Activated CD4-positive, alpha-beta T cell treated with anti-CD3 and anti-CD28 coated beads, Interleukin-2, amount 10 ng/mL, durations not matched to agents 7 days and 5 days (primary cell): ENCODE measurements at regions not wholly inside any gene's neighbourhood (a gene's known extent, or its start where the extent isn't known, plus 50 kb on each side); places are given as distances from the start of the nearest gene placed in this dataset.
"Not testable (repeated sequence)": the region's sequence is repeated elsewhere in the genome, so short reads cannot be mapped to it uniquely, and the experiment has no call there.

Experiments used
- CTCF ChIA-PET: fragments of 350-600 bp; sonication (Branson Sonifier 250); formaldehyde crosslinking; loops from one replicate; lab custom pipeline; 2021; ENCODE audit warnings: antibody characterized with exemption; lab: Charles Lee
- POLR2A ChIA-PET: fragments of 350-600 bp; sonication (Branson Sonifier 250); formaldehyde crosslinking; loops from one replicate; lab custom pipeline; 2021; ENCODE audit warnings: antibody characterized with exemption; lab: Charles Lee
- DNase-seq: peaks from one replicate; pipeline ENCODE4 v3.0.0-alpha.2; 2020
- H3K27ac Mint-ChIP-seq: one replicate; pipeline ENCODE4 v1.8.0; 2021; ENCODE audit warnings: mild to moderate bottlenecking, moderate library complexity, mixed read lengths
- H3K27me3 Mint-ChIP-seq: one replicate; pipeline ENCODE4 v1.8.0; 2021; ENCODE audit warnings: mixed read lengths
- H3K36me3 Mint-ChIP-seq: one replicate; pipeline ENCODE4 v1.8.0; 2021; ENCODE audit warnings: low read depth, mixed read lengths
- H3K4me1 Mint-ChIP-seq: one replicate; pipeline ENCODE4 v1.8.0; 2021; ENCODE audit warnings: mixed read lengths
- H3K4me3 Mint-ChIP-seq: one replicate; pipeline ENCODE4 v1.8.0; 2021; ENCODE audit warnings: mild to moderate bottlenecking, moderate library complexity, mixed read lengths
- H3K9me3 Mint-ChIP-seq: one replicate; pipeline ENCODE4 v1.8.0; 2021; ENCODE audit warnings: mixed read lengths

DNA sequence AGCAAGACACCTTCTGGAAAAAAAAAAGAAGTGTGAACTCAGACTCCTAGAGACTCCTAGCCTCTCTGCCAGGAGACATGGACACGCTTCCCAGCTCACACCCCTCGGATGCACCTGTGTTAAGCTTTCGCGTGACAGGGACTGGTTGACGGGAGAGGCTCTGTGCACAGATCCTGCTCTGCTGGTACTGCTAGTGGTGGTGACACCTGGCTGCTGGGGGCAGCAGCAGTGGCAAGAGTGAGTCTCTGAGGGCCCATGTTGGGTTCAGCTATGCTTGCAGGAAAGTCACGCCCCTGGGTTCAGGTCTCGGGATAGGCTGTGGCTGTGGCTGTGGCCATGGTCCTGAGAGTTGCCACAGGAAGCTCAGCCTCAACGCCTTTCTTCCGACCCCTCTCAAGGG, 81.1 kb downstream of the XRCC2 start:
- POLR2A ChIA-PET, result no interaction called here
- CTCF ChIA-PET, result interaction anchor here (0.6 to 1.3 kb wide), 2 partner anchors 13 to 1999 kb away, joined by 3 to 5 read pairs; no protein-coding TSS in a partner anchor

DNA sequence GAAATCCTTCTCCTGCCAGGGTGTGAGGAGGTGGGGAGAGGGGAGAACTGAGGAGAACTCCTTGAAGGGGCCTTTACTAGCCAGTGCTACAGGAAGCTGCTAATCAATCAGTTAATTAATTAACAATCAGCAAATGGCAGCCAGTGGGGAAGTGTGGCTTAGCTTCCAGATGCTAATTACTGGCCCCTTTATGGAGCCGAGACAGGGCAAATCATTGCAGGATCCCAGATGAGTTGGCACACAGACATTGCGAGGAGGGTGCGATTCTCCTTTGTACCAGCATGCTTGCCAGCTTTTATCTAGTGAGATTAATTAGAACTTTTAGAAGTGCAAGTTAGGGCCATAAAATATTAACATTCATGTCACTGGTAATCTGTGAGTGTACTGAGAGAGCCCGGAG, 84.0 kb downstream of the XRCC2 start:
- no peaks in the 10 kb centered on the region for H3K4me1 Mint-ChIP-seq
- no peaks in the 10 kb centered on the region for H3K9me3 Mint-ChIP-seq
- no peak overlapping the region for H3K4me3 Mint-ChIP-seq
- H3K27me3 Mint-ChIP-seq, result no peaks in the 10 kb centered on the region
- no peaks in the 10 kb centered on the region for H3K36me3 Mint-ChIP-seq
- ChIA-PET POLR2A (no interaction called here), CTCF (no interaction called here)
- H3K27ac Mint-ChIP-seq, result no peak overlapping the region
- no peak for DNase-seq

More for the DNA sequence above, 81.1 kb downstream of the XRCC2 start:
- H3K27ac Mint-ChIP-seq, result no peak overlapping the region
- H3K4me3 Mint-ChIP-seq, result no peak overlapping the region
- no peaks in the 10 kb centered on the region for H3K27me3 Mint-ChIP-seq
- DNase-seq, result no peak
- no peaks in the 10 kb centered on the region for H3K4me1 Mint-ChIP-seq
- H3K36me3 Mint-ChIP-seq, result no peaks in the 10 kb centered on the region
- H3K9me3 Mint-ChIP-seq, result no peaks in the 10 kb centered on the region

DNA sequence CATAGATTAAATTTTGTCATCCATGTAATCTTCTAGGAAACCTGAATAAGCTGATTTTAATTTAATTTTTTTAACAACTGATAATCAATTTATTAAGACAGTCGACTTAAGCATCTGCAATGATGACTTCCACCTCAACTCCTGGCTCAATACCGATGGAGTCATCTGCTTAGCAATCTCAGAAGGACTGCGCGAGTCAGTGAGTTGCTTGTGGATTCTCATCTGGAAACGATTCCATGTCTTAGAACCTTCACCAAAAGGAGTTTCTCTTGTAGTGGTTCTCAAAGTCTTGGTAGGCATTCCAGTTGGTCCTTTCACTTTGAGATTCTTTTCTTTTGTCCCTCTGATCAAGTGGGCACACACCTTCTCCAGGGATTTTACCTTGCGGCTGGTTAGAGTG, 85.5 kb downstream of the XRCC2 start:
- Mint-ChIP-seq H3K9me3 (no peaks in the 10 kb centered on the region), H3K4me3 (no peak overlapping the region), H3K36me3 (no peaks in the 10 kb centered on the region), H3K4me1 (no peaks in the 10 kb centered on the region), H3K27ac (no peak overlapping the region), H3K27me3 (no peaks in the 10 kb centered on the region)
- ChIA-PET CTCF (interaction anchor here (1.3 kb wide), 1 partner anchor 12 kb away, joined by 4 read pairs; no protein-coding TSS in a partner anchor), POLR2A (no interaction called here)
- DNase-seq, result no peak

DNA sequence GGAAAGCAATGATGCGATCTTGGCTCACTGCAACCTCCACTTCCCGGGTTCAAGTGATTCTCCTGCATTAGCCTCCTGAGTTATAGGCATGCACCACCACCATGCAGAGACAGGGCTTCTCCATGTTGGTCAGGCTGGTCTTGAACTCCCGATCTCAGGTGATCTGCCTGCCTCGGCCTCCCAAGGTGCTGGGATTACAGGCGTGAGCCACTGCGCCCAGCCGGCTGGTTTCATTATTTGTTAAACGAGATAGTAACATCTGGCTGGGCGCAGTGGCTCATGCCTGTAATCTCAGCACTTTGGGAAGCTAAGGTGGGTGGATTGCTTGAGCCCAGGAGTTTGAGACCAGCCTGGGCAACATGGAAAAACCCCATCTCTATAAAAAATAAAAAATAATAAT, 86.1 kb downstream of the XRCC2 start:
- H3K27me3 Mint-ChIP-seq, H3K27ac Mint-ChIP-seq, H3K4me3 Mint-ChIP-seq, POLR2A ChIA-PET, H3K9me3 Mint-ChIP-seq, H3K4me1 Mint-ChIP-seq, H3K36me3 Mint-ChIP-seq, DNase-seq: not testable (repeated sequence)
- CTCF ChIA-PET, result interaction anchor here (1.3 kb wide), 1 partner anchor 11 kb away, joined by 4 read pairs; no protein-coding TSS in a partner anchor

DNA sequence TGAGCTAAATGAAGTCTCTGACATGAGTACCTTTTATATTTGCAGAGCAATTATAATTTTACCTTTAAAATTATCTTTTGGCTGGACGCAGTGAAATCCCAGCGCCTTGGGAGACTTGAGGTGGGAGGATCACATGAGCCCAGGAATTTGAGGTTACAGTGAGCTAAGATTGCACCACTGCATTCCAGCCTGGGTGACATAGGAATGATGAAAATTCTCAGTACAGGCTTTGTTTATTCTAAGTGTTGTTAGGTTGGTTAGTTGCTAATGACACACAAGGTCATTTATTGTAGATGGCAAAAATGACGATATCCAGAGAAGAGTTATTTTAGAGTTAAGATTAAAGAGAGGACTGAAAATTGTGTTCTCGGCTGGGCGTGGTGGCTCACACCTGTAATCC, 87.6 kb downstream of the XRCC2 start:
- Mint-ChIP-seq H3K9me3 (no peaks in the 10 kb centered on the region), H3K27ac (no peak overlapping the region), H3K27me3 (no peaks in the 10 kb centered on the region), H3K36me3 (no peaks in the 10 kb centered on the region), H3K4me3 (no peak overlapping the region), H3K4me1 (no peaks in the 10 kb centered on the region)
- POLR2A ChIA-PET, result no interaction called here
- no peak for DNase-seq
- CTCF ChIA-PET, result no interaction called here

DNA sequence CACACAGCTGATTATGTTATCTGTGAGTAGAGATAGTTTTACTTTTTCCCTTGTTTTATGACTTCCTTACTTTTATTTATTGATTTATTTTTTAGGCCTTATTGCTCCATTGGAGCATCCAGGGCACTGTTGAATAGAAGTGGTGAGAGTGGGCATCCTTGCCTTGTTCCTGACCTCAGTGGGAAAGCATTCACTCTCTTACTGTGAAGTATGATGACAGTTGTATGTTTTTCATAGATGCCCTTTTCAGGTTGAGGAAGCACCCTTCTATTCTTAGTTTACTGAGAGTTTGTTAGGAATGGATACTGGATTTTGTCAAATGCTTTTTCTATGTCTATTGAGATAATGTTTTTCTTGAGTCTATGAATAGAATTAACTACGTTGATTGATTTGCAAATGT, 88.6 kb downstream of the XRCC2 start:
- Mint-ChIP-seq H3K36me3 (no peaks in the 10 kb centered on the region), H3K4me1 (no peaks in the 10 kb centered on the region), H3K27ac (no peak overlapping the region), H3K27me3 (no peaks in the 10 kb centered on the region), H3K9me3 (no peaks in the 10 kb centered on the region), H3K4me3 (no peak overlapping the region)
- DNase-seq, result no peak
- ChIA-PET CTCF (no interaction called here), POLR2A (no interaction called here)

DNA sequence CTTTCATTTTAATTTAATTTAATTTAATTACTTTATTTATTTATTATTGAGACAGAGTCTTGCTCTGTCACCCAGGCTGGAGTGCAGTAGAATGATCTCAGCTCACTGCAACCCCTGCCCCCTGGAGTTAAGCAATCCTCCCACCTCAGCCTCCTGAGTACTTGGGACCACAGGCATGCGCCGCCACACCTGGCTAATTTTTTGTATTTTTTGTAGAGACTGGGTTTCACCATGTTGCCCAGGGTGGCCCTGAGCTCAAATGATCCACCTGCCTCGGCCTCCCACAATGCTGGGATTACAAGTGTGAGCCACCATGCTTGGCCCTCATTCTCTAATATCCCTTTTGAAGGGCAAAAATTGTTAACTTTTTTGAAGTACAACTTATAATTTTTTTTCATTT, 92.9 kb downstream of the XRCC2 start:
- no peaks in the 10 kb centered on the region for H3K27me3 Mint-ChIP-seq
- POLR2A ChIA-PET, result no interaction called here
- DNase-seq, result no peak
- no peaks in the 10 kb centered on the region for H3K4me1 Mint-ChIP-seq
- H3K27ac Mint-ChIP-seq, result no peak overlapping the region
- CTCF ChIA-PET, result interaction anchor here (0.6 to 0.7 kb wide), 2 partner anchors 46 to 69 kb away, joined by 3 read pairs; no protein-coding TSS in a partner anchor
- H3K36me3 Mint-ChIP-seq, result no peaks in the 10 kb centered on the region
- no peak overlapping the region for H3K4me3 Mint-ChIP-seq
- no peaks in the 10 kb centered on the region for H3K9me3 Mint-ChIP-seq

DNA sequence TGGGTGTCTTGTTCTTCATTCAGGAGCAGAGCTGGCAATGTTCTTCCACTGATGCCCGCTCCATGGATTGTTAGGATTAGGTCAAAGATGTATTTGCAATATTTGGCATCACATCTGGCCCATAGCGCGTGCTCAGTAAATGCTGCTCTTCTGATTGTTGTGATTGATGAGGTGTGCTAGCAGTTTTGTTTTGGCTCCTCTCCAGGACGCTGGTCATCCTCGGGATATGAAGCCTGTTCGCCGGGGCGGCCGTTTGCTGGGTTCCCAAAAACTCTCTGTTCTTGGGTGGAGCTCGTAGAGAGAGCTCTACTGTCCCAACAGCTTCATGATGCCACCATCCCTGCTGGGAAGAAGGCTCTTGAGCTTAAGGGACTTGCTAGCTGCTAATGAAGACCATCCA, 96.9 kb downstream of the XRCC2 start:
- no peak overlapping the region for H3K4me3 Mint-ChIP-seq
- H3K27ac Mint-ChIP-seq, result no peak overlapping the region
- CTCF ChIA-PET, result interaction anchor here (1.7 kb wide), 1 partner anchor 11 kb away, joined by 4 read pairs; no protein-coding TSS in a partner anchor
- no peaks in the 10 kb centered on the region for H3K4me1 Mint-ChIP-seq
- no peaks in the 10 kb centered on the region for H3K36me3 Mint-ChIP-seq
- H3K9me3 Mint-ChIP-seq, result no peaks in the 10 kb centered on the region
- POLR2A ChIA-PET, result no interaction called here
- no peaks in the 10 kb centered on the region for H3K27me3 Mint-ChIP-seq
- DNase-seq, result no peak

DNA sequence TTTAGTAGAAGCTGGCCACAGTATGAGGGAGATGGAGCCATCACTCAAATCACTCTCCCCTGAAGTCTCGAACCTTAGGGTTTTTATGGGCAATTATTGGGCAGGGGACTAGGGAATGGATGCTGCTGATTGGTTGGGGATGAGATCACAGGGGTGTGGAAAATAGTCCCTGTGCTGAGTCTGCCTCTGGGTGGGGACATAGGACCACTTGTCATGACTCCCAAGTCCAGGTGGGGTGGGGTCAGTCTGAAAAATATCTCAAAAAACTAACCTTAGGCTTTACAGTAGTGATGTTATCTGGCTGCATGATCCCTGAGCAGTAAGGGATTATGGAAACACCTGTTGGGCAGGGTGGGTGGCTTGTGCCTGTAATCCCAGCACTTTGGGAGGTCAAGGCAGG, 98.6 kb downstream of the XRCC2 start:
- ChIA-PET POLR2A (no interaction called here), CTCF (interaction anchor here (0.6 kb wide), 1 partner anchor 271 kb away, joined by 3 read pairs; no protein-coding TSS in a partner anchor)
- DNase-seq, result no peak
- Mint-ChIP-seq H3K4me1 (no peaks in the 10 kb centered on the region), H3K36me3 (no peaks in the 10 kb centered on the region), H3K4me3 (no peak overlapping the region), H3K9me3 (no peaks in the 10 kb centered on the region), H3K27me3 (no peaks in the 10 kb centered on the region), H3K27ac (no peak overlapping the region)

DNA sequence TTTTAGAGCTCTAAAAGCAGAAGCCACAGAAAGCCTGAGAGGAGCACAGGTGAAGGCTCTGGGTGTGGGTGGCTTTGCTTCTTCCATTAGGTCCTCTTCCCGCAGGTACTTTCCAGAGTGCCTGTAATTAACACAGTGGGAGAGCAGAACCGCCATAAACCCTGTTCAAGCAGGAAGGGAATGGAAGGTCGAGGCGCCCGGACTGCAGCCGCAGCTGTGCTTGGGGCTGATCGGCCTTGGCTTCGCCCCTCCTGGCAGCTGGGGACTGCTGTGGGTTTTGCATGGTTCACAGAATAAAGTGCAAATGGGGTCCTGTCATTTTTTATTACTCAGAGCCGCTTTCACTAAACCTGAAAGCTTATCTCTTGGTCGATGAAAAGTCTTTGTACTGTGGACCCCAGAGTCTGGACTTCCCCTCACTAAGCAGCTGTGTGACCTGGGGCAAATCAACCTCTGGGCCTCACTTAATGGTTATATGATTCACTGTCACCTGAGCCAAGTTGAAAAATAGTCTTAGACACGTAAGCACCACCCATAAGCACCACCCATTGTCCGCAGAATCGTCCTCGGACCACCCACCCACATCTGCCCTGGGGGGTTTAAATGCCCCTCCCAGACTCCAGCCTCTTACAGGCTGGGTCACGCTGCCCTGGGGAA, 100.9 kb downstream of the XRCC2 start:
- Mint-ChIP-seq H3K4me3 (no peak overlapping the region), H3K4me1 (no peaks in the 10 kb centered on the region), H3K27ac (no peak overlapping the region), H3K36me3 (no peaks in the 10 kb centered on the region), H3K27me3 (no peaks in the 10 kb centered on the region), H3K9me3 (no peaks in the 10 kb centered on the region)
- DNase-seq, result no peak
- CTCF ChIA-PET, result no interaction called here
- POLR2A ChIA-PET, result no interaction called here

DNA sequence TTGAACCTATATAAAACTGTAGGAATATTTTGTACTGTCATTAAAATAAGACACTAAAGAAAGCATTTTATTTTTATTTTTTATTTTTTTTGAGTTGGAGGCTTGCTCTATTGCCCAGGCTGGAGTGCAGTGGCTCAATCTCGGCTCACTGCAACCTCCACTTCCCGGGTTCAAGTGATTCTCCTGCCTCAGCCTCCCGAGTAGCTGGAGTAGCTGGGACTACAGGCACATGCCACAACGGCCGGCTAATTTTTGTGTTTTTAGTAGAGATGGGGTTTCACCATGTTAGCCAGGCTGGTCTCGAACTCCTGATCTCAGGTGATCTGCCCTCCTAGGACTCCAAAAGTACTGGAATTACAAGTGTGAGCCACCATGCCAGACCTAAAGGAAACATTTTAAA, 102.8 kb downstream of the XRCC2 start:
- H3K9me3 Mint-ChIP-seq, POLR2A ChIA-PET, CTCF ChIA-PET, H3K27ac Mint-ChIP-seq, H3K4me3 Mint-ChIP-seq, H3K36me3 Mint-ChIP-seq, H3K27me3 Mint-ChIP-seq, H3K4me1 Mint-ChIP-seq, DNase-seq: not testable (repeated sequence)

DNA sequence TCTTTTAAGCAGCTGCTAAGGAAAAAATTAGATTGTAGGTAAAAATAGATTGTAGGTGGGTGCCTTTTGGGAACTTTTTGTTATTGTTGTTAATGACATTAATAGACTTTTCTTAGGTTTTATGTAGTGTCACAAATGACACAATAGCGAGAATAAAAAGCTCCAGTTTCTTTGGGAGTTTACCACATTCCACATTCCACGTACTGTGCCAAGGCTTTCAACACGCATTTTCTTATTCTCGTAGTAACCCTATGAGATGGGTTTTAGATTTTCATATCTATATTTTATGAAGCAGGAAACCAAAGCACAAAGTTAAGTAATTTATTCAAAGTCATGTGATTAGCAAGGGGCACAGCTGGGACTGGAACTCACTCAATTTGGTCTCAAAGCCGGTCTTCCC, 103.8 kb downstream of the XRCC2 start:
- ChIA-PET POLR2A (no interaction called here), CTCF (interaction anchor here (0.7 kb wide), 1 partner anchor 49 kb away, joined by 4 read pairs; no protein-coding TSS in a partner anchor)
- no peak overlapping the region for H3K4me3 Mint-ChIP-seq
- DNase-seq, result no peak
- no peaks in the 10 kb centered on the region for H3K4me1 Mint-ChIP-seq
- H3K9me3 Mint-ChIP-seq, result no peaks in the 10 kb centered on the region
- no peaks in the 10 kb centered on the region for H3K36me3 Mint-ChIP-seq
- H3K27me3 Mint-ChIP-seq, result no peaks in the 10 kb centered on the region
- no peak overlapping the region for H3K27ac Mint-ChIP-seq

DNA sequence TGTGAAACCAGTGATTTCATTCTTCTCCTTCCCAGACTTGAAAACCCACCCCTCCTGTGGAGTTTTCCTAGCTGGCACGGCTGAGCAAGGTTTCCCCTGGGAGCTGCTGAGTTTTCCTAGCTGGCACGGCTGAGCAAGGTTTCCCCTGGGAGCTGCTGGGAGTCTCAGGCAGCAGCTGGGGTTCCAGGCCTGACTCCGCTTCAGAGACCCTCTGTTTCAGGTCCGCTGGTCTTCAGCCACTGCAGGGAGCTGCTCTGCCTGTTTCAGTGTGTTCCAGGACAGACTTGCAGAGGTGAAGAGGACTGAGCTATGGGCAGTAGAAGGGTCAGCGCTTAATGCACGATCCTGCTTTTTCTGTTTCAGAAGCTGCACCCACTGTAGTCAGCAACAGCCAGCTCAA, 104.9 kb downstream of the XRCC2 start:
- no peak for DNase-seq
- Mint-ChIP-seq H3K36me3 (no peaks in the 10 kb centered on the region), H3K4me1 (no peaks in the 10 kb centered on the region), H3K4me3 (no peak overlapping the region), H3K9me3 (no peaks in the 10 kb centered on the region), H3K27me3 (no peaks in the 10 kb centered on the region), H3K27ac (no peak overlapping the region)
- POLR2A ChIA-PET, result no interaction called here
- CTCF ChIA-PET, result no interaction called here

DNA sequence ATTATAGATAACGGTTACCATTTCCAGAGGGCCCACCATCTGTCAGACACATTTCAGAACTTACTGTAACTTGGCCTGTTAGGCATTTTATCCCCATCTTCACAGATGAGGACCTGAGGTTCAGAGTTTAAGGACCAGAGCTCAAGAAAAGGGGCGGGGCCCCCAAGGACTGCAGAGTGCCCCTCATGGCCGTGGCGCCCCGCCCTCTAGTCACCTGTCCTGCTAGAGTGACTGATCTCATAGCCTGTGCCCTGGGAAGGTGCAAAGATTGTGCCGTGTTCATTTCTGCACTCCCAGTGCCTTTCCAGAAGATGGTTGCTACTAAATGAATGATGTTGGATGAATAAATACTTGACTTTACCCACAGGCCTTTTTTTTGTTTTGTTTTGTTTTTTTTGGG, 107.0 kb downstream of the XRCC2 start:
- H3K4me3 Mint-ChIP-seq, result no peak overlapping the region
- H3K9me3 Mint-ChIP-seq, result no peaks in the 10 kb centered on the region
- no peak overlapping the region for H3K27ac Mint-ChIP-seq
- no peaks in the 10 kb centered on the region for H3K4me1 Mint-ChIP-seq
- H3K27me3 Mint-ChIP-seq, result peaks cover 2% of the 10 kb centered on the region
- no peaks in the 10 kb centered on the region for H3K36me3 Mint-ChIP-seq
- ChIA-PET CTCF (no interaction called here), POLR2A (no interaction called here)
- no peak for DNase-seq
